HEK293 (cell line): ENCODE measurements at regions not wholly inside any gene's neighbourhood (a gene's known extent, or its start where the extent isn't known, plus 50 kb on each side); places are given as distances from the start of the nearest gene placed in this dataset.
"Not testable (repeated sequence)": the region's sequence is repeated elsewhere in the genome, so short reads cannot be mapped to it uniquely, and the experiment has no call there.

Source experiments
- BCL11A ChIP-seq: fragments of 450-650 bp; formaldehyde crosslinking; IDR thresholded peaks from 2 replicates; pipeline ENCODE4 v1.5.1; 2016; ENCODE audit warnings: low read depth, missing biosample characterization, missing genetic modification characterization
- GFI1B ChIP-seq: fragments of 450-650 bp; formaldehyde crosslinking; IDR thresholded peaks from 2 replicates; pipeline ENCODE4 v1.5.1; 2016; ENCODE audit warnings: missing biosample characterization, missing genetic modification characterization
- TCF7L2 ChIP-seq: IDR thresholded peaks from 2 replicates; pipeline ENCODE4 v1.6.1; 2011; ENCODE audit warnings: low read depth, mild to moderate bottlenecking, inconsistent platforms, low read length, moderate library complexity, borderline replicate concordance
- ZNF10 ChIP-seq: fragments of 450-650 bp; formaldehyde crosslinking; IDR thresholded peaks from 2 replicates; pipeline ENCODE4 v1.5.1; 2017; ENCODE audit warnings: missing biosample characterization, missing genetic modification characterization
- ZNF184 ChIP-seq: fragments of 450-650 bp; IDR thresholded peaks from 2 replicates; pipeline ENCODE4 v1.5.1; 2018; ENCODE audit warnings: missing biosample characterization, mild to moderate bottlenecking, missing genetic modification characterization
- ZNF248 ChIP-seq: fragments of 450-650 bp; formaldehyde crosslinking; IDR thresholded peaks from 2 replicates; pipeline ENCODE4 v1.5.1; 2017; ENCODE audit warnings: missing biosample characterization, missing genetic modification characterization
- ZNF280D ChIP-seq: fragments of 450-650 bp; formaldehyde crosslinking; IDR thresholded peaks from 2 replicates; pipeline ENCODE4 v1.5.1; 2016; ENCODE audit warnings: missing biosample characterization, missing genetic modification characterization
- ZNF350 ChIP-seq: fragments of 450-650 bp; formaldehyde crosslinking; IDR thresholded peaks from 2 replicates; pipeline ENCODE4 v1.5.0; 2017; ENCODE audit warnings: missing biosample characterization, mild to moderate bottlenecking, missing genetic modification characterization
- ZNF501 ChIP-seq: fragments of 450-650 bp; formaldehyde crosslinking; IDR thresholded peaks from 2 replicates; pipeline ENCODE4 v1.5.1; 2016; ENCODE audit warnings: missing biosample characterization, missing genetic modification characterization
- ZNF658 ChIP-seq: fragments of 450-650 bp; formaldehyde crosslinking; IDR thresholded peaks from 2 replicates; pipeline ENCODE4; 2016; ENCODE audit warnings: missing biosample characterization, missing genetic modification characterization
- ZNF791 ChIP-seq: fragments of 450-650 bp; formaldehyde crosslinking; IDR thresholded peaks from 2 replicates; pipeline ENCODE4 v1.5.1; 2016; ENCODE audit warnings: missing biosample characterization, missing genetic modification characterization
- TF ChIP-seq, protein P1 (sequence below): fragments of 450-650 bp; formaldehyde crosslinking; IDR thresholded peaks from 2 replicates; pipeline ENCODE4 v1.5.1; 2016; ENCODE audit warnings: missing biosample characterization, missing genetic modification characterization

DNA sequence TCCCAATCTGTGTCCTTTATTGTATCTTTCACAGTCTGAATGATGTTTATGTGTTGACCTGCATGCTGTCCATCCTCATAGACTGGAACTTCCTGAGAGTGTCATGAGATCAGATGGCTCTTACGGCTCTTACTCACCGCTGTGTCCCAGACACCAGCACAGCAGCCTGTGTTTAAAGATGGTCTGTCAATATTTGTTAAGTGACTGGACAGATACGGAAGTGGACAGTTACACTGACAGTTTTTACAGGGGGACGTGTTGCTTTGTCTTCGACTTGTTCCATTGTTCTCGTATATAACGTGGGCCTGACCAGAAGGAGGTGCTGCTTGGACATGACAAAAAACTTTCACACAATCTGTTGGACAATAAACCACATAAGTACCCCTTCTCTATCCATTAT, 342.6 kb downstream of the PREX1 start:
- not testable (repeated sequence) for TF ChIP-seq ZNF791 (tag by site-specific recombination); TCF7L2; BCL11A (tag by site-specific recombination); ZNF248; ZNF280D (tag by site-specific recombination); ZNF501 (tag by site-specific recombination); ZNF10; GFI1B (tag by site-specific recombination); ZNF184; ZNF658 (tag by site-specific recombination); ZNF350 (tag by site-specific recombination)
- TF ChIP-seq, protein P1, sequence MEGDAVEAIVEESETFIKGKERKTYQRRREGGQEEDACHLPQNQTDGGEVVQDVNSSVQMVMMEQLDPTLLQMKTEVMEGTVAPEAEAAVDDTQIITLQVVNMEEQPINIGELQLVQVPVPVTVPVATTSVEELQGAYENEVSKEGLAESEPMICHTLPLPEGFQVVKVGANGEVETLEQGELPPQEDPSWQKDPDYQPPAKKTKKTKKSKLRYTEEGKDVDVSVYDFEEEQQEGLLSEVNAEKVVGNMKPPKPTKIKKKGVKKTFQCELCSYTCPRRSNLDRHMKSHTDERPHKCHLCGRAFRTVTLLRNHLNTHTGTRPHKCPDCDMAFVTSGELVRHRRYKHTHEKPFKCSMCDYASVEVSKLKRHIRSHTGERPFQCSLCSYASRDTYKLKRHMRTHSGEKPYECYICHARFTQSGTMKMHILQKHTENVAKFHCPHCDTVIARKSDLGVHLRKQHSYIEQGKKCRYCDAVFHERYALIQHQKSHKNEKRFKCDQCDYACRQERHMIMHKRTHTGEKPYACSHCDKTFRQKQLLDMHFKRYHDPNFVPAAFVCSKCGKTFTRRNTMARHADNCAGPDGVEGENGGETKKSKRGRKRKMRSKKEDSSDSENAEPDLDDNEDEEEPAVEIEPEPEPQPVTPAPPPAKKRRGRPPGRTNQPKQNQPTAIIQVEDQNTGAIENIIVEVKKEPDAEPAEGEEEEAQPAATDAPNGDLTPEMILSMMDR (tag by site-specific recombination): not testable (repeated sequence)
